Thymus (tissue), 11 donors: ENCODE measurements at regions not wholly inside any gene's neighbourhood (a gene's known extent, or its start where the extent isn't known, plus 50 kb on each side); places are given as distances from the start of the nearest gene placed in this dataset.

Experiments used
- DNase-seq, 9 donors: peaks; one replicate each; pipeline ENCODE4 v3.0.0-alpha.2; 2013; ENCODE audit warnings: low spot score in 9 of 9, low read depth in 6 of 9, missing footprints in 1 of 9
- H3K27ac ChIP-seq, 2 donors: one replicate each; pipeline ENCODE4 v1.5.1; 2013; ENCODE audit warnings: control low read depth in 1 of 2, low read depth in 1 of 2, low read length in 1 of 2, mild to moderate bottlenecking in 1 of 2, moderate library complexity in 1 of 2
- H3K27me3 ChIP-seq, 2 donors: one replicate each; pipeline ENCODE4 v1.5.1; 2013; ENCODE audit warnings: low read length in 1 of 2; ENCODE audit not compliant: control insufficient read depth in 2 of 2, insufficient read depth in 1 of 2
- H3K36me3 ChIP-seq, 2 donors: one replicate each; pipeline ENCODE4 v1.5.1; 2013; ENCODE audit warnings: low read length in 1 of 2, mild to moderate bottlenecking in 1 of 2, moderate library complexity in 1 of 2; ENCODE audit not compliant: control insufficient read depth in 2 of 2, insufficient read depth in 2 of 2
- H3K4me1 ChIP-seq, 2 donors: one replicate each; pipeline ENCODE4 v1.5.1; 2013; ENCODE audit warnings: low read length in 2 of 2; ENCODE audit not compliant: control insufficient read depth in 2 of 2, insufficient read depth in 2 of 2
- H3K4me3 ChIP-seq, 2 donors: one replicate each; pipeline ENCODE4 v1.5.1; 2013; ENCODE audit warnings: low read length in 2 of 2, control low read depth in 1 of 2, mild to moderate bottlenecking in 1 of 2
- H3K9me3 ChIP-seq, 2 donors: one replicate each; pipeline ENCODE4 v1.5.1; 2013; ENCODE audit warnings: low read length in 1 of 2, mild to moderate bottlenecking in 1 of 2; ENCODE audit not compliant: control insufficient read depth in 2 of 2, insufficient read depth in 1 of 2
- WGBS: extraction: QIAGEN DNeasy Blood & Tissue Kit; methylation state at CpG from one replicate; pipeline ENCODE4 v1.1.7; 2013; 5-methylcytosine and 5-hydroxymethylcytosine counted together
- donor health status: healthy.

DNA sequence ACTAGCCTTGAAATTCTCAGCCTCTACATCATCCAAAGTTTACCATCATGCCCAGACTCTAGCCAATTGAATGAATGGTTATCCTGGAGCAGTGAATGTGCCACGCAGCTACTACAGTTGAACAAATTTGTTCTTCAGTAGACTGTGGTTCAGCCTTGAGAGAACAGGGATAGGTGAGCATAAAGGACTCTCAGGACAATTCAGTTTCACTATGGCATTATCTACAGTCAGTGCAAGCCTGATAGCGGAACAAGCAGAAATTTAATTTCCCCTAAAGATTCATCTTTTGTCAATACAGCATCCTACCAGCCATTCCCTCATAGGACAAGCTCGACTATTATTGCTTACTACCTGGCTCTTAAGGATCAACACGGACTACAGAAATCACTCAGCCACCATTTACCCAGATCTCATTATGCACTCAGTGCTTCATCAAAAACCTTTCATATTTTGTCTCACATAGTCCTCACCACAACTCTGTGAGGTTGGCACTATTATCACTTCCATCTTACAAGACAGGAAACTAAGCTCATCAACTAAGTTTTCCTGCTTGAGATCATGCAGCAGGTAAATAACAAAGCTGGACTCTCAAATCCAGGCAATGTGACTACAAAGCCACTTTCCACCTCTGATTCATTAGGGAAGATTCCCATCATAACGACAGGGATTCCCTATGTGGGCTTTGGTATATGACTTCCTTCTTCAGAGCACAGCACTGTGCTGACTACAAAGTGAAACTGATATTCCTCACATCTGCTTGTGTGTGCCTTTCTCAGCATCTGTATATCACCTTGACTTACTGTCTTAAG lies 181.5 kb upstream of the ACVR2A start:
- no peaks in the 10 kb centered on the region for H3K9me3 ChIP-seq
- peaks cover 0 to 4% of the 10 kb centered on the region in 2 donors for H3K4me1 ChIP-seq
- H3K27ac ChIP-seq: peak overlapping the region in 1 of 2 donors; percentile 33
- H3K4me3 ChIP-seq: no peak overlapping the region
- 74% methylated on average over 5 of the region's 5 CpGs for WGBS
- DNase-seq: peak in 7 of 9 donors; percentile 4 to 47 (median 15)
- no peaks in the 10 kb centered on the region for H3K36me3 ChIP-seq
- H3K27me3 ChIP-seq: no peaks in the 10 kb centered on the region

DNA sequence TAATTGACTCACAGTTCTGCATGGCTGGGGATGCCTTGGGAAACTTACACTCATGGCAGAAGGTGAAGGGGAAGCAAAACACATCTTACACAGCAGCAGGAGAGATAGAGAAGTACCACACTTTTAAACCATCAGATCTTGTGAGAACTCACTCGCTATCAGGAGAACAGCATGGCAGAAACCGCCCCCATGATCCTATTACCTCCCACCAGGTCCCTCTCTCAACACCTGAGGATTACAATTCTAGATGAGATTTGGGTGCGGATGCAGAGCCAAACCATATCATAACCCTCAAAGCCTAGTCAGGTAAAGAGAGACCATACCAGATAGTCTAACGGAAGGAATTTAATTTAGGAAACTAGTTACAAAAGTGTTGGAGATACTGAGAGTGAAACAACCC lies 182.6 kb upstream of the ACVR2A start:
- H3K27ac ChIP-seq: no peak overlapping the region

GRCh38 chr2:147660680-147661079 lies 184.1 kb upstream of the ACVR2A start:
- H3K9me3 ChIP-seq: no peaks in the 10 kb centered on the region
- H3K36me3 ChIP-seq: no peaks in the 10 kb centered on the region
- DNase-seq: no peak
- no peaks in the 10 kb centered on the region for H3K27me3 ChIP-seq
- WGBS: 95% methylated on average over 2 of the region's 2 CpGs
- no peak overlapping the region for H3K4me3 ChIP-seq
- H3K27ac ChIP-seq: no peak overlapping the region
- peaks cover 0 to 4% of the 10 kb centered on the region in 2 donors for H3K4me1 ChIP-seq

More for the DNA sequence above, 182.6 kb upstream of the ACVR2A start:
- Histone ChIP-seq H3K36me3 (no peaks in the 10 kb centered on the region), H3K27me3 (no peaks in the 10 kb centered on the region), H3K9me3 (no peaks in the 10 kb centered on the region), H3K4me1 (peaks cover 0 to 4% of the 10 kb centered on the region in 2 donors), H3K4me3 (no peak overlapping the region)
- DNase-seq: no peak
- 98% methylated on average over 4 of the region's 4 CpGs for WGBS

DNA sequence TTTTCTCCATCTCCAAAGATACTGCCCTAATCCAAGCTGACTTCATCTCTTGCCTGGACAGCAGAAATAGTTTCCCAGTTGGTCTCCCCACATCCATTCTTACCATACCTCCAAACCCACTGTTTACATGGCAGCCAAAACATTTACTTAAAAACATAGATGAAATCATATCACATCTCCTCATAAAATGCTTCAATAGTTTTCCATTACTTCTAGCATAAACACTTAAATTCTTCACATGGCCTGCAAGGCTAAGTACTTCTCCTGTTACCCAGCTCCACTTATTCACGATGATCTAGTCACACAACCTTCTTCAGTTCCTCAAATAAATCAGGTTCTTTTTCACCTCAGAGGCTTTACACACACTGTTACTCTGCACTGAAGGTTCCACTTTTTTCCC lies 185.8 kb upstream of the ACVR2A start:
- no peak for DNase-seq
- no peak overlapping the region for H3K4me3 ChIP-seq
- H3K27ac ChIP-seq: no peak overlapping the region
- WGBS: 92% methylated on average over 1 of the region's 1 CpG
- H3K9me3 ChIP-seq: no peaks in the 10 kb centered on the region
- no peaks in the 10 kb centered on the region for H3K36me3 ChIP-seq
- H3K27me3 ChIP-seq: no peaks in the 10 kb centered on the region
- H3K4me1 ChIP-seq: peaks cover 0 to 2% of the 10 kb centered on the region in 2 donors

DNA sequence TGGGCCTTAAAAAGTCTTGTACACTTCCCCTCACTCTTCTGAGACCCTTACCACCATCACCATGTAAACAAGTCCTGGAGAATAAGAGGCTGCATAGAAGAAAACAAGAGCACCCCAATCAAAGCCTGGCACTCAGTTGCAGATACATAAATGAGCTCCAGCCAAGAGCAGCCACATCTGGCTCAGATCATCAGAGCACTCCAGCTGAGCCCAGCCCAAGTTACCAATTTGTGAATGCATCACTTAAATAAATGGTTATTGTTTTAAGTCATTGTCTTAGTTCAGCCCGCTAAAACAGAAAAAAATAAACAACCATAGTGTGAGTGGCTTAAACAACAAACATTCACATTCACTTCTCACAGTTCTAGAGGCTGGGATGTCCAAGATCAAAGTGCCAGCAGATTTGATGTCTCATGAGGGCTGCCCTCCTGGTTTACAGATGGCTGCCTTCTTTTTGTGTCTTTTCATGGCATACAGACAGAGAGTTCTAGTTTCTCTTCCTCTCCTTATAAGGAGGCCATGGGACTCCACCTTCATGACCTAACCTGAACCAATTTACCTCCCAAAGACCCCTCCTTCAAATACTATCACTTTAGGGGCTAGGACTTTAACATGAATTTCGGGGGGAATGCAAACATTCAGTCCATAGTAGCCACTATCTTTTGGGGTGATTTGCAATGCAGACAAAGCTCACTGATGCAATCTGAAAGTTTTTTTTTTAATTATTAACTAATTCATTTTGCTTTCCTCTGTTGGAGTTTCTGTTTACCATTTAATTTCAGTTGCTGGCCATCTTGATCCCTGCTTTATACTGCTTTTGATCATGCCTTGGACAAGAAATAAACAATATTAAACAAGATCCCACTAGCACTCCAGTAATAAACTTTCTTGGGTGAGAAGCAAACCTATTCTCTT lies 187.5 kb upstream of the ACVR2A start:
- H3K9me3 ChIP-seq: no peaks in the 10 kb centered on the region
- H3K4me1 ChIP-seq: no peaks in the 10 kb centered on the region
- 96% methylated on average over 2 of the region's 2 CpGs for whole genome bisulfite sequencing
- no peak overlapping the region for H3K4me3 ChIP-seq
- H3K27ac ChIP-seq: no peak overlapping the region
- no peaks in the 10 kb centered on the region for H3K27me3 ChIP-seq
- no peaks in the 10 kb centered on the region for H3K36me3 ChIP-seq
- DNase-seq: no peak

- H3K36me3 ChIP-seq: no peaks in the 10 kb centered on the region
- no peaks in the 10 kb centered on the region for H3K4me1 ChIP-seq
- H3K27me3 ChIP-seq: no peaks in the 10 kb centered on the region
- H3K4me3 ChIP-seq: no peak overlapping the region
- H3K9me3 ChIP-seq: no peaks in the 10 kb centered on the region
- no peak for DNase-seq
- no peak overlapping the region for H3K27ac ChIP-seq
- WGBS: 95% methylated on average over 6 of the region's 6 CpGs
Observed at GRCh38 chr2:147649998-147650397, 194.8 kb upstream of the ACVR2A start.

- H3K9me3 ChIP-seq: no peaks in the 10 kb centered on the region
- no peaks in the 10 kb centered on the region for H3K4me1 ChIP-seq
- H3K36me3 ChIP-seq: no peaks in the 10 kb centered on the region
- no peak for DNase-seq
- no peaks in the 10 kb centered on the region for H3K27me3 ChIP-seq
- no peak overlapping the region for H3K4me3 ChIP-seq
- 92% methylated on average over 4 of the region's 4 CpGs for WGBS
- no peak overlapping the region for H3K27ac ChIP-seq
Observed at GRCh38 chr2:147649286-147649685, 195.5 kb upstream of the ACVR2A start.

DNA sequence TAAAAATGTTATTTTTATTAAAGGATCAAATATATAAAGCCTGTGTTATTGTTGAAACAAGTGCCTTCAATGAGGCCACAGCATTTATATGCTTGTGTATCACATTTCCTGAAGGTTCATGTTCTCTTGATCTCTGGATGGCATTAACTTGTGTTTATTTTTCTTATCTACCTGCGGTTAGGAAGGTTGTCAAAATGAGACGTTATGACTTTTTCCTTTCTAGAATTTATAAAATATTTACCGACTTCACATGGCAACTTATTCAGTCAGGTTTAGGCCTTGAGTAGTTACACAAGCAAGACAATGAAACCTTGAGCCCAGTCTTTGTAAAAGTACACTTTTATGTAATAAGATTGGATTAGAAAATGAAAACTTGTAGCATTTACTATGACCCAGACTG lies 196.4 kb upstream of the ACVR2A start:
- H3K4me3 ChIP-seq: no peak overlapping the region

DNA sequence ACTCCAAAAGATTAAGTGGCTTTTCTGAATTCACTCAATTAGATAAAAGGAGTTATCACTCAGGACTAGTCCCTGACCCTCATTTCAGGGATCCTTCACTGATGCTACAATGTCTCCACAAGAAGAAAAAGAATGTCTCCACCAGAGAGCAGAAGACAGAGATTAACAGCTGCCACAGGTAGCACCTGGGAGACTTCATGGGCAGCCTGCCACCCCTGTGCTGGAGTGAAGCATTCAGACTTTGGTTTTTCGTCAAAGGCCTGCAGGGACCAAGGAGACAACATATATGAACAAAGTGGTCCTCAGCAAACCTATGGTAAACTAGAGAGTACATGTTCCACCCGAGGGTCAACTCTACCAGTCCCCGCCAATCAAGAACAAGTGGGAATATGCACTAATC lies 197.0 kb upstream of the ACVR2A start:
- Histone ChIP-seq H3K4me1 (no peaks in the 10 kb centered on the region), H3K9me3 (no peaks in the 10 kb centered on the region), H3K27me3 (no peaks in the 10 kb centered on the region), H3K4me3 (no peak overlapping the region), H3K36me3 (no peaks in the 10 kb centered on the region), H3K27ac (no peak overlapping the region)
- DNase-seq: no peak
- WGBS: 92% methylated on average over 3 of the region's 3 CpGs

More for the DNA sequence above, 196.4 kb upstream of the ACVR2A start:
- WGBS: 93% methylated on average over 3 of the region's 3 CpGs
- no peaks in the 10 kb centered on the region for H3K9me3 ChIP-seq
- H3K27me3 ChIP-seq: no peaks in the 10 kb centered on the region
- H3K4me1 ChIP-seq: no peaks in the 10 kb centered on the region
- DNase-seq: no peak
- no peaks in the 10 kb centered on the region for H3K36me3 ChIP-seq
- no peak overlapping the region for H3K27ac ChIP-seq
